NCI-H146 (cell line): ENCODE measurements at regions not wholly inside any gene's neighbourhood (a gene's known extent, or its start where the extent isn't known, plus 50 kb on each side); places are given as distances from the start of the nearest gene placed in this dataset.
"Not testable (repeated sequence)": the region's sequence is repeated elsewhere in the genome, so short reads cannot be mapped to it uniquely, and the experiment has no call there.

Experiments
- DNase-seq: peaks from one replicate; lab custom pipeline; 2025; lab: John Stamatoyannopoulos, UW

DNA sequence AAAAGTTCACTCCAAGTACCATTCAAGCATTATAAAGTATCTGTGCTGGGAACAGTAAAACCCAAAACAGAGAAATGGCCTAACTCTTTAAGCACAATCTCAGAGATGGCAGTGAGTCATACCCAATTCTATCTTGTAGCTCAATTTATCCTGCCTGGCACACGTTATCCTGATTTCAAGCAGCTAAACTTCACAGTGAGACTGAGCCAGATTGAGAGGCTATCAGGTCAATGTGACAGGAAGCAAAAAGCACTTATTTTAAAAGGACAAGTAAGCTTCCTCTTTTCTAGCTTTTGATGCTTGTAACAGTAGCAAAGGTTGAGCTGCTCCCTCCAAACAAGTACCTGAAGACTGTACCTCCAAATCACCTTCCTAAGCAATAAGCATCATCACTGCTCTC, 324.9 kb downstream of the NAF1 start:
- DNase-seq, result no peak

DNA sequence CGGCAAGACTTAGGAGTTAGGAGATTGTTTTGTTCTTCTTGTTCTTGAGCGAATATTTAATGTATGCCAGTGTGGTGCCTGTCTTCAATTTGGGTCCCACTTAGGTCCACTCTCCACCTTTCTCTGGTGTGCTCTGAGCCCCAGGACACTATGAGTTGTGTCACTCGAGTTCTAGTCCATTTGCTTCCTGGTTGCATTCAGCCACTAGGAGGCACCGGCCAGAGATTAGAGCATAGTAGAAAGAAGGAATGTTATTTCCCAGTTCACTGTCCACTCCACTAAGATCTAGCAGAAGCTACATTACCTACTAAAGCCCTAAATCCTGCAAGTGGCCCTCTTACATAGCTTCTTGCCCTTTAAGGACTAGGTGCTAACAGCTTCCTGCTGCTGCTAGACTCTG, 326.9 kb downstream of the NAF1 start:
- DNase-seq, result no peak

DNA sequence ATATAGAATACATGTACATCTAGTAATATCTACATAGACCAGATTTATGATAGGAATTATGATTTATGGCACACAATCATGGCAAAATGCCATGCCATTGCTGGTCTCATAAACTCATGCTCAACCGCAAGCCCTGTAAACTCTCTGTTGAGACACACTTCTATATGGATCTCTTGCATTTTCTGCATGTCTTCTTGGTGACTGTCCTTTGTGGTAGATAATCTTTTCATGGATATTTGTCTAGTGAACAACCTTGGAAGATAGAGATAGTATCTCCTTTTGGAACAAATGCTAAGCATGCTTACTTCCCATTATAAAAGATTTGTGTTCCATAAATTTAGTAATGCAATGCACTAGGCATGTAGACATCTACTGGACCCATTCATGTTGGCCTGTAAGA, 328.0 kb downstream of the NAF1 start:
- no peak for DNase-seq

DNA sequence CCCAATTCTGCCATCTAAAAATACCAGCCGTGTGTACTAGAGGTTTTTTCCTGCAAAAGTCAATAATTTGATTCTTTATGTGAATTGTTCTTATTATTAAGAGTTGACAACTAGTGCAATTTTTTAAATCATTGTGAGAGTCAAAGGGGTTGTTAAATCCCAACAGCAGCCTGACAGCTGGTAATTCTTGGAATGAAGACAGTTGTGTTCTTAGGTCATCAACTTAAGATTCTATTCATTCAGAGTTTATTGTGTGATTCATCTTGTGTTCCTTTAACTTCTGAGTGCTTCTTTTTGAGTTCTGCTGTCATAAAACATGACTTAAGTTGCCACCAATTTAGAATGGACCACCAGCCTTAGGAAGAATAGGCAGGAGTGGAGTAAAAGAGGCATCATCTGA, 329.0 kb downstream of the NAF1 start:
- no peak for DNase-seq

DNA sequence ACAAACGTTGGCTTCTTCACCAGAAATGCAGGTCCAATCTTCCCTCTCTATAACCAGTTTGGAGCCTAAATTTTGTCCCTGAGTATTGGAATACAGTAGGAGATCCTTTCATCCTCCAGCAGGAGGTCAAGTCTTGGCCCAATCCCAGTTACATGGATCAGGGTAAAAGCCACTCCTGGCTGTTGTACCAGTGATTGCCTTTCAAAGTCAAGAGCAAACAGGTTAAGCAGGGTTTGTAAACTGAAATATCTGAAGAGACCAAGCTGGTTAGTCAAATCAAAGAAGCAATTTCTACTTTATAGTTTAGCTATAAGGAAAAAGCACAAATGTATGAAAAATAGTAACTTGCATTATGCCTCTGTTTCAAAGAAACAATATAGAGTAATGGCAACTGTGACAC, 329.4 kb downstream of the NAF1 start:
- DNase-seq, result no peak

DNA sequence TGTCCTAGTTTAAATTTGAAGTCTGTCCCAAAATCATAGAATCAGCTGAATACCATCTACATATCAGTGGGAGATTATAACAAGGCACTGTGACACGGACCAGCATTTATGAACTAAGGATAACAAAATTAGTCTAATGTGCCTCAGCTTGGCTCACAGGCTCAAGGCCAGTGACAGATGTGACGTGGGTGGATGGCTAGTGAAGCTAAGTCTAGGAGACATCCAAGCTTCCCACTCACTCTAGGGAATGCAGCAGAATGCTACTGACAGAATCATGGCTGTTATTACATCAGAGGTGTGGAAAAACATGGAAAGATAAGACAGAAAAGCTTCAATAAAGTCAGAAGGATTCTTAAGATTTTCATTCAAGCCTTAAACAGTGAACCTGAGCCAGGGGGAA, 329.9 kb downstream of the NAF1 start:
- DNase-seq, result no peak

DNA sequence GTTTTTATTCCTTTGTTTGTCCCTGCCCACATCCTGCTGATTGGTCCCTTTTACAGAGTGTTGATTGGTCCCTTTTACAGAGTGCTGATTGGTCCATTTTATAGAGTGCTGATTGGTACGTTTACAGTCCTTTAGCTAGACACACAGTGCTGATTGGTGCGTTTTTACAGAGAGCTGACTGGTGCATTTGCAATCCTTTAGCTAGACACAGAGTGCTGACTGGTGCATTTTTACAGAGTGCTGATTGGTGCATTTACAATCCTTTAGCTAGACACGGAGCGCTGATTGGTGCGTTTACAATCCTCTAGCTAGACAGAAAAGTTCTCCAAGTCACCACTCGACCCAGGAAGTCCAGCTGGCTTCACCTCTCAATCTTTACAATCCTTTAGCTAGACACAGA, 330.4 kb downstream of the NAF1 start:
- not testable (repeated sequence) for DNase-seq

DNA sequence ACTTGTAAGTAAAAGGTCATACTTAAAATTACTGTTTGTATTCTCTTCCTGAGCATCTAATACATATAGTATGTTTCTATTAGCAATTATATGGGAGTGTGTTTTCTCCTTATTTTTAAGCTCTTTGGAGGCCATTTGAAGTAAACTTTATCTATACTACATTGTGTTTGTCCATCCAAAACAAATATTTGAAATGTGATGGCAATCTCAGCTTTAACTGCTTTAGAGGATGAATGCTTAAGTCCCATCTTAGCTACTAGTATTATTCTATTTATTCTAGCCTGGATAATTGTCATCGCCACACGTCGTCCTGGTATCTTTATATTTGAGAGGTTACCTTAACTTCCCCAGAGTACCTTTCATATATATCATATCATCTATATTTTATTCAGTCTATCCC, 335.8 kb downstream of the NAF1 start:
- DNase-seq, result no peak

DNA sequence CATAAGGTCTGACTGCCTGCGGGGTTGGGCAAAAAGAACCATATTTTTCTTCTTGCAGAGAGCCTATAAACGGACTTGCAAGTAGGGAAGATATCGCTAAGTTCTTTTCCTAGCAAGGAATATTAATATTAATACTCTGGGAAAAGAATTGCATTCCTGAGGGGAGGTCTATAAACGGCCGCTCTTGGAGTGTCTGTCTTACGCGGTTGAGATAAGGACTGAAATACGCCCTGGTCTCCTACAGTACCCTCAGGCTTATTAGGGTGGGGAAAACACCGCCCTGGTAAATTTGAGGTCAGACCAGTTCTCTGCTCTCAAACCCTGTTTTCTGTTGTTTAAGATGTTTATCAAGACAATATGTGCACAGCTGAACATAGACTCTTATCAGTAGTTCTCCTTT, 349.3 kb downstream of the NAF1 start:
- not testable (repeated sequence) for DNase-seq

DNA sequence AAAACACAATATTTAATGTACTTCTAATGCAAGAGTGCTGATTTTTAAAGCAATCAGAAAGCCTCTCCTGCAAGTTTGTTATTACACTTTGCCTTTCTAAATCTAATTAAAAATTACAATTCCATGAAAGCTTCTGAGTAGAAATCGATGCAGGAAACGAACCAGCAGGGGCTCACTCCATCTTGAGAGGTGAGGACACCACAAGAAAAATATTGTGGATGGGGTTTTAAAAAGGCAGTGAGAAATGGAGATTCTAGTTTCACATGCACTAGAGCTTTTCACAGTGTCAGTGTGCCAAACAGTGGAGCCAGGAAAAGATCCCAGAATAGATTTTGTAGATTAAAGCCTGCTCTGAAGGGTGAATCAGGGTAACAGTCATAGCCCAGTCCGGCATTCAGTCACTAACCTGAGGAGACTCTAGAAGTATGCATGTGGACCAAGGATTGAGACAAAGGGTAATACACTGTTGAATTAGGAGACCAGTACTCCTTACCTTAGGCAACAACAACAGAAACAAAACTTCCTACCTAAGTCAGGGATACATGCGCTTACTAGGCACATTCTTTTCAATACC, 362.3 kb downstream of the NAF1 start:
- DNase-seq, result no peak

DNA sequence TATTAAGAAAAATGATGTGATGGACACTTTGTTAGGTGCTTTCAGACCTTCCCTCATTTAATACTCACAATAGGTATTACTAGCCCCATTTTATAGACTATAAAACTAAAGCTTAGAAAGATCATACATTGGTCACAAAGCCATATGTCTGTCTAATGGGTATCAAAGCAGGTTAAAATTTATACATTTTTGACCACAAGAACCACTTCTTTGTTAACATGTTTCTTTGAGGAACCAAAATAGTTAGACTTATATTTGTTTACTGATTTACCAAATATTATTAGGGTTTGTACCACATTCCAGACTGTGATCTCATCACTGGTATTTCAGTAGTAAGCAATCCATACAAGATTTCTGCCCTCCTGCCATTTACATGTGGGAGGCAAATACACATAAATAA, 363.3 kb downstream of the NAF1 start:
- DNase-seq, result no peak

DNA sequence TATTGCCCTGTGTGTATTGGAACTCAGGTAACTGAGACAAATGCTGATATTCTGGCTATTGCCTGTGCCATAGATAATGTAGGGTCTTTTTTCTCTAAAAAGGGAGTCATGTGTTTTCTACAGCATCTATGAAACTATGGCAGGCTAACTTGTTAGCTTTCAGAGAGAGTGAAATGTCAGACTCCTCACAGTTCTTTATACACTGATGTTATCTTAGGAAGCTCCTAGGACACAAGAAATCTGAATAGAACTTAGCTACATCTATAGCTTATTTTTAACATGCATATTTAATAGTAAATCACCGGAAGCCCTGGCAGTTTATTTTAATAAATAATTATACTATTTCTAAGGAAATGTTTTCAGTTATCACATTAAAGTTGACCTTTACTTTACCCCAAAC, 369.6 kb downstream of the NAF1 start:
- no peak for DNase-seq

DNA sequence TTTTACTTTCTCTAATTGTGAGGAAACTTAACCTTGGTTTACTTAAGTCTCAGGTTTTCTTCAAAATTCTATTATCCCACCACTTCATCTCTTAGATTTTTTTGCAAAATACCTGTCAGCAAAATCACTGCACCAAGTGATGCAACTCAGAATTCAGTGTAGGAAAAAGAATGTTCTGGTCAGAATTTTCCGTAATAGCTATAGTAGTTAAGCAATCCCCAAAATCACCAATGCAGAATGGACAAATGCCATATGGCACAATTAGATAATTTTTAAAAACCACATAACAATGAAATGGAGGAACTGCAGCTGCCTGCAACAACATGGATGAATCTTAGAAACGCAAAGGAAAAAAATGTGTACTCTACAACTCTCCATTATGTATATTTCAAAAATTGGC, 373.1 kb downstream of the NAF1 start:
- DNase-seq, result no peak

DNA sequence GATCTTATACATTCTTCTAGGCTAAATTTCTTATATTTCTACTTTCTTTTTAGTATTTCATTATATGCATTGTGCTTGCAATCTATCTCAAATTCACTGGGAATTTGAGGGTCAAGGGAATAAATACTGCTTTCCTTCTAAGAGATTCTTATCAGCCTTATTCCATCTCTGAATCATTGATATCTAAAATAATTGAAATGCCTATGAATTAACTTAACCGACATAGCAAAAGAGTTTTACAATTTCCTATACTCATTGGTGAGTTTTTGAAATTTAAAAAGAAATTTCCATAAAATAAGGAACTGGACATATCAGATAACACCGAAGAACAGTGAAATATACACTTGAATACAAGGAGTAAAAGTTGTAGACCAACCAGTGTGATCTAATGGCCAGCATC, 373.7 kb downstream of the NAF1 start:
- DNase-seq, result no peak

DNA sequence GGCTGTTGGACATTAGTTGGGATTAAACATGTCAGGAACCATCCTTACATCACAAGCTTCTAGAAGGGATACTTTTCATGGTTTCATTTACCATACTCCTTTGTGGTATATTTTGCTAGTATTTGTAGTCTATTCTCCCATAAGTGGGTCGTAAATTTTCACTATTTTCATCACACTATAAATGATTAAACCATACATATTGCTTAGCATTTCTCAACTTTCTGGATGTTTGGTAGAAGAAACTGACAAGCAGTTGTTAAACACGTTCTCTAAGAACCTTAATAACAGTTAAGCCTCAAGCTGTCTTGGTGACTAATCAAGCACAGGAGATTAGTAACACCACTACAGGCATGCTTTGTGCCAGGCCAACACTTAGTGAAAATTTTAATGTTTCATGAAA, 375.5 kb downstream of the NAF1 start:
- DNase-seq, result no peak

DNA sequence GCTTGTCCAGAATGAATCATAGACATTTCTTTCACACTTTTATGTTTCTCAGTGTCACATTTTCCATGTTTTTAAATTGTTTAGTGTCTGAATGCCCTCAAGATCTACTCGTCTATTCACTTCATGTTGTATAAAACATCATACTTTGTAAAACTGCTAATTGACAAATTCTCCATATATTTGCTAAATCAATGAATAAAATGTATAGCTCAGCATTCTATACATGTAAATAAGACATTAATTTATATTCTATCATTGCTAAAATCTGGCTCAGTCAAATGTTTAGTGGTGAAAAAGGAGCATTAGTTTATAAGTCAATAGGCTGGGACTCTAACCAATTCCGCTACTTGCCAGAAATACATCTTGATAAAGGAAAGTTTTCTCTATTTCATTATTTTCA, 379.6 kb downstream of the NAF1 start:
- DNase-seq, result no peak

DNA sequence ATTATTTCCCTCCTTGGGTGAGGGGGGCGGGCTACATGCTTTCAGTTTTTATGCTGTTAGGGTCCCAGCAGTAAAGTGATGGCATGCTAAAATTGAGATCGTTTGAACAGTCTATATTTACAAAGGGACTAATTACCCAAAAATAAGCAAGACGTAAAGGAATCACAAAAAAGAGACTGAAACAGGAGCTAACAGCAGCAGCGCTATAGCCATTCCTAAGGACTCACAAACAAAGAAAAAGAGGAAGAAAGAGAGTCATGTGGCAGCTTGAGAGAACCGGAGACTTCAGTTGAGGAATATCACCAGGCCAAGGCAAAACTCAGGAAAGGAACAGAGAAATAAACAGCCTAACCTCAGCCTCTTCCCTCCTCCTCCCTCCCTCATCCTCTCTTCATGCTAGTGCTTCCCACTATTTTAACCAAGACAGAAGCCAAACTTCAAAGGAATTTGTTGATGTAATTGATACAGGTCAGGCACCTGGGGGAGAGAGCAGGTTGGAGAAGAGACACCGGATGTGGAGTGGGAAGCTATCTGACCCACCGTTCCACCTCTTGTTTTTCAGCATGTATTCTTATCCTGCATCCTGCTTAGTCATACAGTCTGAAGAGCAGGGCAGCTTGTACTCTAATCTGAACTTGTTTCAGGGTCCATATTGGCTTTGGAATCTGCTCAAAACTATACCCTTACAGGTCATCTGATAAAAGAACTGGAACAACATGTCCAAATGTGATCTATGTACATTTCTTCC, 383.7 kb downstream of the NAF1 start:
- no peak for DNase-seq

DNA sequence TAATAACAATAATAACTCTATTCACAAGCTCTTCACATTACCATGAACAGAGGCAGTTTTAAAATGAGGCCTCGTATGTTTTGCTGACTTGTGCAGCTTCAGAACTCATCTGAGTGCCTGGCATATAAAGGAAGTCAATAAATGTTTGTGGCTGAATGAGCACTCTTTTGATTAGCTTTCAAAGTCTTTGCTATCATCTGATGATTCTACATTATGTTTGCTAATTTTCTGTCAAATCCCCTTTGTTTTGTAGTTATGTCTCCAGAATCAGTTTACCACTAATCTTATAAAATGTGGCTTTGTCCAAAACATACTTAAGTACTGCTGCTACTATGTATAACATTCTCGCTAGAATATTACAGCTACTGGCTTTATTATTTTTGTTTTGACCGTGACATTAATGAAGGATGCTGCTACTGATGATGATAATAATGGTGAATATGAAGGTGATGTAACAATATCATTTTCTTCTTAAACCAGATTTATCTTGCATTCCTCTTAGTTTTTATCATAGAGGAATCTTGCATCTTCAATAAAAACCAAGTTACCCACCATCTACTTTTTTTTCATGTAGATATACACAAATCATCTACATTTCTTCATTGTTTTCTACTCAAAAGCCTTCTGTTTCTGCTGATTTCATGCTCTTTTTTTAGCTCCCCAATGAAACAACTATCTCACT, 384.5 kb downstream of the NAF1 start:
- no peak for DNase-seq

DNA sequence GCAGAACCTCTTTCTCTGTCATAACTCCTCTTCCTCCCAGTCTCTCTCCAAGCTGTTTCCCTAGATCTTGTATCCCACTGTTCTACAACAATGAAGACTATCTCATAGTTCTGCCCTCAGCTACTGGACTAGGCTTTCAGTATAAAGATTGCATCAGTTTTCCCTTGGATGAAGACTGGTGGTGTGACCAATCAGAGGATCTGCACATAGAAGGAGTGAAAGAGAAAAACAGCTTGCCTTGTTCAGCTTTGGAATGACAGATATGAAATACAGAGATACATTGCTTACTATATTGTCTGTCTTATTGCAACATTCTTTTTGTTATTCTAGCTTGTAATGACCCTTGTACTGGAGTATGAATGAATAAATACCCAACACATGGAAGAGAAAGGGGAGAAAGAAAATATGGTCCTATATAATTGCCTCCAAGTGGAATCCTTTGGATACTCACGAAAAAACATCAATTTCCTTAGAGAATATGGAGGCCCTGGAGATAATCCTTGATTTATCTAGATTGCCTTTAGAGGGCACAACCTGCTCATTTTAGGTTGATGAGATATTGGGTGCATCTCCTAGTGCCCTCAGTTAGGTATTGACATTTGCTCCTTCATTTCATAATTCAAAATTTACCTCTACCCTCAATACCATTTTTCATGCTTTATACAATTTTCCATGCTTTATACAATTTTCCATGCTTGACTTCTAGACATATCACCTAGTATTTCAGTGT, 395.8 kb downstream of the NAF1 start:
- no peak for DNase-seq

DNA sequence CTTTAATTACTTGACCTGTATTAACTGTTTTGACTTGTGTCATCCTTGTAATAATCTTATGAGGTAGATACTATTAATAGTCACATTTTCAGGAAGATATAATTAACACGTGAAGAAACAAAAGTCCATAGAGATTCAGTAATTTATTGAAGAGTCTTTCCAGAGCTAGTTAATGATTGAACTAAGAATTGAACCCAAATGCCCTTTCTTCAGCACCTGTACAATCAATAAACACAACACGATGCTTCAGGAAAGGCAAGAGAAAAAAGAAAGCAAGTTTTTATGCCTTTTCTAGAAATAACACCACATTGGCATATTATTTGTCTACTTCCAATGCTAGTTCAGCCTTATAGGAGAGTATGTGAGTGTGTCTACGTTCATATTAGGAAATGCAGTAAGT, 399.6 kb downstream of the NAF1 start:
- no peak for DNase-seq

DNA sequence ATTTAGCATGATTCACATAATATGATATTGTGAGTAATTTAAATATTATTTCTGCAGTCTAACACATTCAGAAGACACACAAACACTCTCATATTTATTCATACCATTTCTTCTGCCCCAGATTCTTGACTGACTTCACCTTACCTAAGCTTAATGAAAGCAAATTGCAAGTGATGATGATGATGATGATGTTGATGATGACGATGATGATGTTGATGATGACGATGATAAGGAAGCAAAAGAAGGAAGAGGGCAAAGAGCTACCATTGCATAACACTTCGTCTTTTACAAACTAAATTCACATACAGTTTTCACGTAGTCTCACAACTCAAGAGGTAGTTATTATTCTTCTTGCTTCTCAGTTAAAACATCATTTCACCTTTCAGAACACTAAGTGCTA, 404.7 kb downstream of the NAF1 start:
- DNase-seq, result no peak

DNA sequence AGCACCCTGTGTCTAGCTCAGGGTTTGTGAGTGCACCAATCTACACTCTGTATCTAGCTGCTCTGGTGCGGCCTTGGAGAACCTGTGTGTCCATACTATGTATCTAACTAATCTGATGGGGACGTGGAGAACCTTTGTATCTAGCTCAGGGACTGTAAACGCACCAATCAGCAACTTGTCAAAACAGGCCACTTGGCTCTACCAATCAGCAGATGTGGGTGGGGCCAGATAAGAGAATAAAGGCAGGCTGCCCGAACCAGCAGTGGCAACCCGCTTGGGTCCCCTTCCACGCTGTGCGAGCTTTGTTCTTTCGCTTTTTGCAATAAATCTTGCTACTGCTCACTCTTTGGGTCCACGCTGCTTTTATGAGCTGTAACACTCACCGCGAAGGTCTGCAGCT, 426.5 kb downstream of the NAF1 start:
- not testable (repeated sequence) for DNase-seq

DNA sequence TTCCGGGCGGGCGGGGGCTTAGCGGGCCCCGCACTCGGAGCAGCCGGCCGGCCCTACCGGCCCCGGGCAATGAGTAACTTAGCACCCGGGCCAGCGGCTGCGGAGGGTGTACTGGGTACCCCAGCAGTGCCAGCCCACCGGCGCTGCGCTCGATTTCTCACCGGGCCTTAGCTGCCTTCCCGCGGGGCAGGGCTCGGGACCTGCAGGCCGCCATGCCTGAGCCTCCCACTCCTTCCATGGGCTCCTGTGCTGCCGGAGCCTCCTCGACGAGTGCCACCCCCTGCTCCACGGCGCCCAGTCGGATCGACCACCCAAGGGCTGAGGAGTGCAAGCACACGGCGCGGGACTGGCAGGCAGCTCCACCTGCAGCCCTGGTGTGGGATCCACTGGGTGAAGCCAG, 427.1 kb downstream of the NAF1 start:
- DNase-seq, result not testable (repeated sequence)
